ENCODE measurements at regions not wholly inside any gene's neighbourhood (a gene's known extent, or its start where the extent isn't known, plus 50 kb on each side); places are given as distances from the start of the nearest gene placed in this dataset.

DNA sequence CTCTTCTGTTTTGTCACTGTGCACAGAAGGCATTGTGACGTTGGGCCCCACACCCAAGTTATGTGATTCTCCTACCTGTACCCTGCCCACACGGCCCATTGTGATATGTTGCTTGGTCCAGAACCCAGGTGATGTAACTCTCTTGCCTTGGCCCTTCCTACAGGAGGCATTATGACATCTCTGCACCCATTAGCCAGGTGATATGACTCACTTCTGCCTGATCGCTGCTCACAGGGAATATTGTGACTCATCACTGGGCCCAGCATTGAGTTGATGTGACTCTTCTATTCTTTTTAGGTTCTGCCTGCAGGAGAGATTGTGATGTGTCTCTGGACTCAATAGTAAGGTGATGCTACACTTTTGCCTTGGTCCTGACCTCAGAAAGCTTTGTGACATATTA, 65.4 kb upstream of the ZNF91 start:
- Mint-ChIP-seq H3K4me3 (no peak overlapping the region), H3K36me3 (ENCODE audit: insufficient read depth in 1 of 3, low read depth in 3 of 3) (peaks cover 10 to 29% (median 10%) of the 10 kb centered on the region in 3 experiments; a peak in 6 of 7 replicates), H3K27ac (no peak overlapping the region), H3K9me3 (peaks cover 94 to 98% of the 10 kb centered on the region in 2 experiments), H3K27me3 (ENCODE audit: low read depth) (no peaks in the 10 kb centered on the region; the same call in 1 of the 2 replicates), H3K4me1 (no peaks in the 10 kb centered on the region)
- Histone ChIP-seq H2AK5ac (ENCODE audit: insufficient read length, low read length) (no peak overlapping the region), H4K8ac (replicated peaks; ENCODE audit: insufficient read length, low read depth, low read length) (no peak overlapping the region), H3K27ac (ENCODE audit: insufficient read length, low read depth, low read length) (no peak overlapping the region), H2BK15ac (ENCODE audit: low read depth, low read length) (no peak overlapping the region), H2BK5ac (ENCODE audit: insufficient read length, low read length) (no peak overlapping the region), H3K23me2 (ENCODE audit: insufficient read length, low read depth, low read length, poor library complexity, severe bottlenecking) (no peaks in the 10 kb centered on the region), H2BK120ac (ENCODE audit: low read depth, low read length, poor library complexity, severe bottlenecking) (no peak overlapping the region), H3K9me3 (ENCODE audit: control insufficient read depth, low read depth, low read length) (peaks cover 77% of the 10 kb centered on the region), H2AFZ (ENCODE audit: low read length) (no peak overlapping the region), H4K91ac (ENCODE audit: insufficient read length, low read depth, low read length) (no peak overlapping the region), H3K18ac (ENCODE audit: insufficient read length, low read depth, low read length) (no peak overlapping the region), H3K9ac (ENCODE audit: extremely low read depth, insufficient read length, low read length) (no peak overlapping the region), H3K23ac (ENCODE audit: insufficient read length, low read depth, low read length) (no peak overlapping the region), H3K4me1 (ENCODE audit: insufficient read depth, low read length) (no peaks in the 10 kb centered on the region), H3K14ac (ENCODE audit: insufficient read depth, low read length) (no peak overlapping the region), H2BK12ac (ENCODE audit: insufficient read length, low read depth, low read length) (no peak overlapping the region), H3K4ac (ENCODE audit: low read depth, low read length) (no peak overlapping the region), H3K79me2 (ENCODE audit: insufficient read depth, low read length) (no peaks in the 10 kb centered on the region), H3T11ph (ENCODE audit: low read length) (no peak overlapping the region), H4K20me1 (ENCODE audit: control insufficient read depth, insufficient read depth, insufficient read length) (no peaks in the 10 kb centered on the region), H4K5ac (ENCODE audit: insufficient read length, low read depth, low read length) (no peak overlapping the region), H3K27me3 (ENCODE audit: insufficient read depth, low read length) (no peaks in the 10 kb centered on the region), H2BK20ac (ENCODE audit: low read depth, low read length, poor library complexity, severe bottlenecking) (no peak overlapping the region), H3K4me2 (ENCODE audit: insufficient read depth, insufficient read length, low read length) (no peak overlapping the region), H3K79me1 (ENCODE audit: insufficient read depth, low read depth, low read length, poor library complexity, severe bottlenecking) (no peaks in the 10 kb centered on the region), H3K56ac (ENCODE audit: insufficient read length, low read depth, low read length) (no peak overlapping the region)
- no peak for DNase-seq
- no CpG with 5 or more reads among the region's 3 CpGs for WGBS (ENCODE audit: extremely low coverage, insufficient read length, low lambda C conversion rate)
- TF ChIP-seq, protein P1, sequence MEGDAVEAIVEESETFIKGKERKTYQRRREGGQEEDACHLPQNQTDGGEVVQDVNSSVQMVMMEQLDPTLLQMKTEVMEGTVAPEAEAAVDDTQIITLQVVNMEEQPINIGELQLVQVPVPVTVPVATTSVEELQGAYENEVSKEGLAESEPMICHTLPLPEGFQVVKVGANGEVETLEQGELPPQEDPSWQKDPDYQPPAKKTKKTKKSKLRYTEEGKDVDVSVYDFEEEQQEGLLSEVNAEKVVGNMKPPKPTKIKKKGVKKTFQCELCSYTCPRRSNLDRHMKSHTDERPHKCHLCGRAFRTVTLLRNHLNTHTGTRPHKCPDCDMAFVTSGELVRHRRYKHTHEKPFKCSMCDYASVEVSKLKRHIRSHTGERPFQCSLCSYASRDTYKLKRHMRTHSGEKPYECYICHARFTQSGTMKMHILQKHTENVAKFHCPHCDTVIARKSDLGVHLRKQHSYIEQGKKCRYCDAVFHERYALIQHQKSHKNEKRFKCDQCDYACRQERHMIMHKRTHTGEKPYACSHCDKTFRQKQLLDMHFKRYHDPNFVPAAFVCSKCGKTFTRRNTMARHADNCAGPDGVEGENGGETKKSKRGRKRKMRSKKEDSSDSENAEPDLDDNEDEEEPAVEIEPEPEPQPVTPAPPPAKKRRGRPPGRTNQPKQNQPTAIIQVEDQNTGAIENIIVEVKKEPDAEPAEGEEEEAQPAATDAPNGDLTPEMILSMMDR (conservative IDR thresholded peaks at IDR 0.05) = no peak

All from H9 (cell line).